ENCODE measurements at regions not wholly inside any gene's neighbourhood (a gene's known extent, or its start where the extent isn't known, plus 50 kb on each side); places are given as distances from the start of the nearest gene placed in this dataset.

- Histone ChIP-seq H3K4me3 (ENCODE audit: extremely low read depth in 1 of 4, insufficient read depth in 2 of 4, low read depth in 3 of 4, low read length in 4 of 4) (no peak overlapping the region), H3K4me2 (ENCODE audit: insufficient read depth in 1 of 2, low read depth in 2 of 2, low read length in 2 of 2) (no peak overlapping the region; a peak in 1 of 4 replicates), H3K18ac (ENCODE audit: extremely low read depth, low read length) (no peak overlapping the region), H2BK20ac (ENCODE audit: low read length) (no peak overlapping the region), H2BK12ac (ENCODE audit: low read depth, low read length) (no peak overlapping the region), H4K8ac (ENCODE audit: extremely low read depth, insufficient read depth, low read length) (no peak overlapping the region), H3K4ac (replicated peaks; ENCODE audit: insufficient read length, low read depth, low read length) (no peak overlapping the region), H3K9me3 (ENCODE audit: insufficient read depth in 2 of 2, low read depth in 1 of 2, low read length in 1 of 2) (peaks cover 26 to 30% of the 10 kb centered on the region in 2 experiments), H3K79me2 (ENCODE audit: control insufficient read depth in 1 of 2, insufficient read depth in 2 of 2, low read length in 2 of 2) (no peaks in the 10 kb centered on the region), H4K5ac (ENCODE audit: insufficient read length, low read depth, low read length) (no peak overlapping the region), H3K23ac (ENCODE audit: insufficient read length) (no peak overlapping the region), H3K56ac (replicated peaks; ENCODE audit: insufficient read length, low read depth, low read length) (no peak overlapping the region), H2AK5ac (ENCODE audit: low read depth, low read length) (no peak overlapping the region), H3K4me1 (replicated peaks in 1 of 4; ENCODE audit: control insufficient read depth in 3 of 4, insufficient read depth in 4 of 4, low read length in 3 of 4) (0 out of 7 replicates have a peak, but pooled peaks cover 0 to 4% (median 0%) of the 10 kb centered on the region in 4 experiments), H3K27me3 (replicated peaks in 1 of 4; ENCODE audit: control insufficient read depth in 3 of 4, extremely low read depth in 1 of 4, insufficient read depth in 3 of 4, low read length in 3 of 4) (no peaks in the 10 kb centered on the region), H2AFZ (ENCODE audit: low read length) (no peak overlapping the region), H3K27ac (ENCODE audit: low read depth, low read length) (no peak overlapping the region), H3K9ac (replicated peaks in 1 of 4; ENCODE audit: extremely low read depth in 1 of 4, low read depth in 3 of 4, low read length in 3 of 4) (no peak overlapping the region), H3K23me2 (ENCODE audit: low read depth, low read length) (no peaks in the 10 kb centered on the region), H2BK15ac (ENCODE audit: low read length) (no peak overlapping the region), H2BK5ac (ENCODE audit: low read depth, low read length) (no peak overlapping the region), H3K14ac (ENCODE audit: insufficient read length) (no peak overlapping the region), H2BK120ac (replicated peaks; ENCODE audit: low read depth, low read length) (no peak overlapping the region), H4K20me1 (replicated peaks in 1 of 2; ENCODE audit: control insufficient read depth in 1 of 2, insufficient read depth in 2 of 2, low read length in 2 of 2) (no peaks in the 10 kb centered on the region), H3K36me3 (ENCODE audit: control insufficient read depth in 2 of 4, insufficient read depth in 4 of 4, low read length in 3 of 4) (peaks cover 0 to 2% (median 0%) of the 10 kb centered on the region in 4 experiments; a peak in 2 of 8 replicates), H3K79me1 (ENCODE audit: low read depth, low read length) (no peaks in the 10 kb centered on the region; the same call in 1 of the 2 replicates), H4K91ac (replicated peaks; ENCODE audit: insufficient read length, low read length) (no peak overlapping the region)
- POLR2A ChIA-PET (ENCODE audit: partially characterized antibody) = no interaction called here
- DNase-seq (ENCODE audit: low read depth in 1 of 2, low spot score in 2 of 2) (no peak), FAIRE-seq (peak; percentile 45)
- WGBS, 2 experiments (ENCODE audit: extremely low coverage in 1 of 2, insufficient coverage in 1 of 2, insufficient read length in 1 of 2, insufficient replicate concordance in 2 of 2, low coverage in 1 of 2, low lambda C conversion rate in 2 of 2, missing lambda C conversion rate in 1 of 2) = 49% methylated on average over 2 of the region's 2 CpGs; no CpG with 5 or more reads in 1 of the 2 experiments
- CTCF ChIA-PET (ENCODE audit: partially characterized antibody) = interaction anchor here (0.9 kb wide), 1 partner anchor 47 kb away, joined by 3 read pairs; no protein-coding TSS in a partner anchor
- no peak for TF ChIP-seq SIN3A (conservative IDR thresholded peaks at IDR 0.05 in 1 of 2, IDR thresholded peaks at IDR 0.05 in 1 of 2; ENCODE audit: low read depth in 1 of 2, low read length in 2 of 2)
- no peak for TF ChIP-seq RXRA (IDR thresholded peaks at IDR 0.05; ENCODE audit: insufficient read depth, low read depth, low read length)
- no peak for TF ChIP-seq SAP30 (IDR thresholded peaks at IDR 0.05; ENCODE audit: insufficient read depth, insufficient replicate concordance, low read length)
- TF ChIP-seq FOSL1 (IDR thresholded peaks at IDR 0.05; ENCODE audit: insufficient read depth, low read depth, low read length) = no peak
- no peak for TF ChIP-seq NANOG (IDR thresholded peaks at IDR 0.05; ENCODE audit: insufficient read depth, low read depth, low read length, poor library complexity, severe bottlenecking)
Measured at GRCh38 chr11:100619484-100619883, 67.6 kb upstream of the ARHGAP42 start.
